ENCODE measurements at regions not wholly inside any gene's neighbourhood (a gene's known extent, or its start where the extent isn't known, plus 50 kb on each side); places are given as distances from the start of the nearest gene placed in this dataset.
"Not testable (repeated sequence)": the region's sequence is repeated elsewhere in the genome, so short reads cannot be mapped to it uniquely, and the experiment has no call there.

DNA sequence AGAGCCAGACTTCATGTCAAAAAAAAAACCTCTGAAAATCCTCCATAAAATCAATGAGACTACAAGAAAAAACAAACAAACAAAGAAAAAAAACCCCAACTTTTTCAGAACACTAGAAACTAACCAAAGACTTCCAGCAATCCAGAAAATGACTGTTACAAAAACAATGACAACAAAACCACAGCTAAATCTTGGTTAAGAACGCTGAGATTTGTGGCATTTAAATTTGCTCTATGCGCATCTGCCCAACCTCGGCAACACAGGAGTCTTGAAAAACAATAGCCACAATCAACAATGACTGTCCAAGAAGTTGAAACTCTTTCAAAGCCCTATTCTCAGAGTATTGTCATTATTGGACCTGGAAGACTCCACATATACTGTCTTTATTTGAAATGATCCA lies 402.4 kb downstream of the ZFHX3 start:
- Mint-ChIP-seq H3K27me3 (ENCODE audit: low read depth) (no peaks in the 10 kb centered on the region), H3K9me3 (peaks cover 20% of the 10 kb centered on the region)
- intact Hi-C loops (cut with micrococcal nuclease): no loop called here

DNA sequence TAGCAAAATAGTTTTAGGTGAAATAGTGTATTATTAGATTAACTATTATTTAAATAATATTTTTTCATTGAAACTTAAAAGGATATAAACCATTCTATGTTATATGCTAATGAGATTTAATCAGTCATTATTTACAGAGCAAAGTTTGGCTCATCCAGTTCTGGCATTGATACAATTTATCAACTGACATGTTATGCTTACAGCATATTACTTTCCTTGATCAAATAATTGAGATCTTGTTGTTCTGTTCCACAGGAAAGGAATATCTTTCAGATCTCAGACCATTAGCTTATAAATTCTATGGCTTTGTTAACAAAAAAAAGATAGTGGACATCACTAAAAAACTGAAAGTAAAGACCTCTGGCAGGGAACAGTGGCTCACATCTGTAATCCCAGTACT lies 403.0 kb downstream of the ZFHX3 start:
- no peaks in the 10 kb centered on the region for H3K27me3 Mint-ChIP-seq (ENCODE audit: low read depth)
- H3K27ac Mint-ChIP-seq: no peak overlapping the region
- DNase-seq (ENCODE audit: low spot score): no peak
- H3K9me3 Mint-ChIP-seq: peaks cover 21% of the 10 kb centered on the region
- H3K4me3 Mint-ChIP-seq (ENCODE audit: low read depth): no peak overlapping the region
- no peaks in the 10 kb centered on the region for H3K4me1 Mint-ChIP-seq (ENCODE audit: low read depth)
- intact Hi-C loops (cut with micrococcal nuclease): no loop called here
- H3K36me3 Mint-ChIP-seq (ENCODE audit: low read depth): no peaks in the 10 kb centered on the region

More for the DNA sequence above, 402.4 kb downstream of the ZFHX3 start:
- H3K4me3 Mint-ChIP-seq (ENCODE audit: low read depth): no peak overlapping the region
- H3K36me3 Mint-ChIP-seq (ENCODE audit: low read depth): no peaks in the 10 kb centered on the region
- H3K27ac Mint-ChIP-seq: no peak overlapping the region
- H3K4me1 Mint-ChIP-seq (ENCODE audit: low read depth): no peaks in the 10 kb centered on the region
- DNase-seq (ENCODE audit: low spot score): no peak

DNA sequence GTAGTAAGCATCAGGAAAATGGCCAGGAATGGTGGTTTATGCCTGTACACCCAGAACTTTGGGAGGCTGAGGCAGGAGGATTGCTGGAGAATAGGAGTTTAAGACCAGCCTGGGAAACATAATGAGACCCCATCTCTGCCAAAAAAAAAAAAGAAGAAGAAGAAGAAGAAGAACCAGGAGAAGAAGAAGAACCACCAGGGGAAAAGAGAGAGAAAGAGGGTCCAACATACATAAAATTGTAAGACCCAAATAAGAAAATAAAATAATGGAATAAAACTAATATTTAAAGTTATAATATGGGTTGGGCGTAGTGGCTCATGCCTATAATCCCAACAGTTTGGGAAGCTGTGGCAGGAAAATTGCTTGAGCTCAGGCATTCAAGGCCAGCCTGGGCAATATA lies 408.4 kb downstream of the ZFHX3 start:
- intact Hi-C loops (cut with micrococcal nuclease): no loop called here
- peaks cover 1% of the 10 kb centered on the region for H3K4me1 Mint-ChIP-seq (ENCODE audit: low read depth)
- DNase-seq (ENCODE audit: low spot score): no peak
- H3K4me3 Mint-ChIP-seq (ENCODE audit: low read depth): no peak overlapping the region
- H3K27ac Mint-ChIP-seq: no peak overlapping the region
- peaks cover 3% of the 10 kb centered on the region for H3K36me3 Mint-ChIP-seq (ENCODE audit: low read depth)
- no peaks in the 10 kb centered on the region for H3K27me3 Mint-ChIP-seq (ENCODE audit: low read depth)
- peaks cover 34% of the 10 kb centered on the region for H3K9me3 Mint-ChIP-seq

DNA sequence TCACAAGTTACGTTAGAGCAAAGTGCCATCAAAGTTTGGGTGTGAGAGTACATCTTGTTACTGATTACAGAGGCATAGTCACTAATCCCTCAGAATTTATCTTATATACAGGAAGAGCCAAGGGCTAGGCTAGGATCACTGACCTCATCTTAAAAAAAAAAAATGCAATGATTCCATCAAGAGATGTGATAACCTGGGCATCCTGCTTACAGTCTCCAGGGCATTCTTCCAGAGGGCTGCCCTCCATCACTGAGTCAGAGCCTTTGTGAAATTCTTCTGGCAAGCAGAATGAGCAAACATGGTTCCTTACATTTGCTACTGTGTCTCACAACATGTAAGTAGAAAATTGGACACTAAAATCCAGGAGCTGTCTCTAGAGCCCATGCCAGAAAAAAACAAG lies 410.6 kb downstream of the ZFHX3 start:
- no peaks in the 10 kb centered on the region for H3K27me3 Mint-ChIP-seq (ENCODE audit: low read depth)
- H3K4me3 Mint-ChIP-seq (ENCODE audit: low read depth): no peak overlapping the region
- H3K27ac Mint-ChIP-seq: no peak overlapping the region
- H3K4me1 Mint-ChIP-seq (ENCODE audit: low read depth): peaks cover 1% of the 10 kb centered on the region
- no peak for DNase-seq (ENCODE audit: low spot score)
- intact Hi-C loops (cut with micrococcal nuclease): no loop called here
- H3K9me3 Mint-ChIP-seq: peaks cover 23% of the 10 kb centered on the region
- H3K36me3 Mint-ChIP-seq (ENCODE audit: low read depth): peaks cover 3% of the 10 kb centered on the region

DNA sequence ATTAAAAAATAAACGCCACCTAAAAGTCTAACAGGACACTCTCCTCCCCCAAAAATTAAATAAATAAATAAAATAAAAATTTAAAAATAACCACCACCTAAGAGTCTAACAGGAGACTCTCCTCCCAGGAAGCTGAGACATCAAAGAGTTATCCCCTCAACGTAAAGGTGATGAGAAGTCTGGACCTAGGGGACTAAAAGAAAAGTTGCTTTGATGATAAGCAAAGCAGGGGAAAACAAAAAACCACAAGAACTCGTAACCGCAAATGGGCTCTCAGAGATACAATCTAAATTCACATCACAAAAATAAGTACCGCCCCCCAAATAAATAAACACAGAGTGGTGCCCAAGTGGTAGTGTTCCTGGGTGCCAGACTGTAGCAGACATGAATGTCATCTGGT lies 412.2 kb downstream of the ZFHX3 start:
- no peak for DNase-seq (ENCODE audit: low spot score)
- intact Hi-C loops (cut with micrococcal nuclease): no loop called here
- H3K4me1 Mint-ChIP-seq (ENCODE audit: low read depth): peaks cover 1% of the 10 kb centered on the region
- H3K27ac Mint-ChIP-seq: no peak overlapping the region
- peaks cover 17% of the 10 kb centered on the region for H3K9me3 Mint-ChIP-seq
- H3K36me3 Mint-ChIP-seq (ENCODE audit: low read depth): peaks cover 3% of the 10 kb centered on the region
- H3K4me3 Mint-ChIP-seq (ENCODE audit: low read depth): no peak overlapping the region
- H3K27me3 Mint-ChIP-seq (ENCODE audit: low read depth): no peaks in the 10 kb centered on the region

DNA sequence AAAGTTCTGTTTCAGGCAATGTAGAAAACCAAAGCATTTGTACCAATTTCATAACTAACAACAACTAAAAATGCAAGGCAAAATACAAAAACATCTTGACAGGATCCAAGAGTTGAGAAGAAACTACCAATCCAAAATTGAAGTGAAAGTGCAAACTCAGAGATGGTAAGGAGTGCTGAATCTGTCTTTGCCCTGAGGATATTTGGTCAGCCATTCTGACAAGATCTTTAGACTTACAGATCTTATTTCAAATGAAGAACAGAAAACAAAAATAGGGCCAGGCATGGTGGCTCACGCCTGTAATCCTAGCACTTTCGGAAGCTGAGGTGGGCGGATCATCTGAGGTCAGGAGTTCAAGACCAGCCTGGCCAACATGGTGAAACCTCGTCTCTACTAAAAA lies 412.8 kb downstream of the ZFHX3 start:
- DNase-seq (ENCODE audit: low spot score): no peak
- intact Hi-C loops (cut with micrococcal nuclease): no loop called here
- H3K4me3 Mint-ChIP-seq (ENCODE audit: low read depth): no peak overlapping the region

DNA sequence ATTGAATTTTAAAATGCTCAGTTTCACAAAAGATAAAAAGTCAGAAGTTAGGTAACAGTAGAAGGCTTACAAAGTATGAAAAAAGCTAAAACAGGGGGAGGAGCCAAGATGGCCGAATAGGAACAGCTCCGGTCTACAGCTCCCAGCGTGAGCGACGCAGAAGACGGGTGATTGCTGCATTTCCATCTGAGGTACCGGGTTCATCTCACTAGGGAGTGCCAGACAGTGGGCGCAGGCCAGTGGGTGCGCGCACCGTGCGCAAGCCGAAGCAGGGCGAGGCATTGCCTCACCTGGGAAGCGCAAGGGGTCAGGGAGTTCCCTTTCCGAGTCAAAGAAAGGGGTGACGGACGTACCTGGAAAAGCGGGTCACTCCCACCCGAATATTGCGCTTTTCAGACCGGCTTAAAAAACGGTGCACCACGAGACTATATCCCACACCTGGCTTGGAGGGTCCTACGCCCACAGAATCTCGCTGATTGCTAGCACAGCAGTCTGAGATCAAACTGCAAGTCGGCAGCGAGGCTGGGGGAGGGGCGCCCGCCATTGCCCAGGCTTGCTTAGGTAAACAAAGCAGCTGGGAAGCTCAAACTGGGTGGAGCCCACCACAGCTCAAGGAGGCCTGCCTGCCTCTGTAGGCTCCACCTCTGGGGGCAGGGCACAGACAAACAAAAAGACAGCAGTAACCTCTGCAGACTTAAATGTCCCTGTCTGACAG lies 420.6 kb downstream of the ZFHX3 start:
- H3K27ac Mint-ChIP-seq; H3K4me3 Mint-ChIP-seq (ENCODE audit: low read depth); DNase-seq (ENCODE audit: low spot score); H3K36me3 Mint-ChIP-seq (ENCODE audit: low read depth); H3K4me1 Mint-ChIP-seq (ENCODE audit: low read depth); H3K27me3 Mint-ChIP-seq (ENCODE audit: low read depth); intact Hi-C loops (cut with micrococcal nuclease): not testable (repeated sequence)
- peaks cover 11% of the 10 kb centered on the region for H3K9me3 Mint-ChIP-seq

More for the DNA sequence above, 412.8 kb downstream of the ZFHX3 start:
- peaks cover 15% of the 10 kb centered on the region for H3K9me3 Mint-ChIP-seq
- no peak overlapping the region for H3K27ac Mint-ChIP-seq
- no peaks in the 10 kb centered on the region for H3K27me3 Mint-ChIP-seq (ENCODE audit: low read depth)
- peaks cover 3% of the 10 kb centered on the region for H3K36me3 Mint-ChIP-seq (ENCODE audit: low read depth)
- peaks cover 1% of the 10 kb centered on the region for H3K4me1 Mint-ChIP-seq (ENCODE audit: low read depth)

DNA sequence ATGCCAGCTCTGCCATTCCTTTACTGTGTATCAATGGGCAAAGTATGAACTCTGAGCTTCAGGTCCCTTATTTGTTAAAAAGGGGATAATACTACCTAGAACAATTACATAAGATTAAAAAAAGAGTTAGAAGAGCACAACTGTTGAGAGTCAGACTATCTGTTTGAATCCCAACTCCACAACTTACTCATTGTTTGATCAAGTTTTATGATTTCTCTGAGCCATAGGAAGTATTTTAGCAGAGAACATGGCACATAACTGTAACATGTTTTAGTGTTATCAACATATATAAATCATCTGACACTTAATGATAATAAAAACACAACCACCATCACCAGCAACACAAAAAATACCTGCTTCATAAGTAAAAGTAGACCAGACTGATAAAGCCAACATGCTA lies 421.3 kb downstream of the ZFHX3 start:
- H3K4me3 Mint-ChIP-seq (ENCODE audit: low read depth): no peak overlapping the region
- no peaks in the 10 kb centered on the region for H3K4me1 Mint-ChIP-seq (ENCODE audit: low read depth)
- DNase-seq (ENCODE audit: low spot score): no peak

DNA sequence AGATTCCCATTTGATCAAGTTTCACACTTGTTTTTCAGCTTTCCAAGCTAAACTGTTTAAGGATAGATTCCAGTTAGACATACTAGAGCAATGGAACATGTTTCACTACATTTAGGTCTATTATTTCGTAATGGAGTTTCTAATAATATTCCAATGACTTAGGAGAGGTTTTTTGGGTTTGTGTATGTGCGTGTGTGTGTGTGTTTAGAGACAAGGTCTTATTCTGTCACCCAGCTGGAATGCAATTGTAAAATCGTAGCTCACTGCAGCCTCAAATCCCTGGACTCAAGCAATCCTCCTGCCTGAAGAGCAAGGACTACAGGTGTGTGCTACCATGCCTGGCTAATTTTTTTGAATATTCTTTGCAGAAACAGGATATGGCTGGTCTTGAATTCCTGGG lies 426.3 kb downstream of the ZFHX3 start:
- H3K27ac Mint-ChIP-seq: no peak overlapping the region
- no peaks in the 10 kb centered on the region for H3K27me3 Mint-ChIP-seq (ENCODE audit: low read depth)
- H3K4me1 Mint-ChIP-seq (ENCODE audit: low read depth): no peaks in the 10 kb centered on the region
- H3K4me3 Mint-ChIP-seq (ENCODE audit: low read depth): no peak overlapping the region
- H3K9me3 Mint-ChIP-seq: peaks cover 5% of the 10 kb centered on the region
- no peak for DNase-seq (ENCODE audit: low spot score)
- H3K36me3 Mint-ChIP-seq (ENCODE audit: low read depth): no peaks in the 10 kb centered on the region
- intact Hi-C loops (cut with micrococcal nuclease): no loop called here

More for the DNA sequence above, 421.3 kb downstream of the ZFHX3 start:
- intact Hi-C loops (cut with micrococcal nuclease): no loop called here
- H3K9me3 Mint-ChIP-seq: peaks cover 11% of the 10 kb centered on the region
- H3K36me3 Mint-ChIP-seq (ENCODE audit: low read depth): no peaks in the 10 kb centered on the region
- H3K27me3 Mint-ChIP-seq (ENCODE audit: low read depth): no peaks in the 10 kb centered on the region
- no peak overlapping the region for H3K27ac Mint-ChIP-seq

DNA sequence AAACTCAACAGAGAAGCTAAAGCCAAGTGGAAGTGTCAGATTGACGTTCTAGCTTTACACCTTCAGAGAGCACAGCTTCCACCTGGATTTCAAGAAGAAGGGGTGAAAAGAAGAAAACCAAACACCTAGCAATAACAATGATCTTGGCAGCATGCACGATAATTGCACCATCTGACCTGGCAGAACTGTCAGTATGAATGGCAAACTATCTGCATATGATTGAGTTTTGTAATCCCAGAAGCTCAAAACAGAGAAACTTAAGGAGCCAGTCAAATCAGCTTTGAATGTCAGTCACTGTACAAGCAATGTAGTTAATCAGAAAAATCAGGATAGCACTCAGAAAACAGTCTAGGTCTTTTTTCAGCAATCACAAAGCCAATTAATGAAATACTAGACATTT lies 427.1 kb downstream of the ZFHX3 start:
- Mint-ChIP-seq H3K36me3 (ENCODE audit: low read depth) (no peaks in the 10 kb centered on the region), H3K4me1 (ENCODE audit: low read depth) (no peaks in the 10 kb centered on the region), H3K27me3 (ENCODE audit: low read depth) (no peaks in the 10 kb centered on the region), H3K9me3 (no peaks in the 10 kb centered on the region), H3K27ac (no peak overlapping the region), H3K4me3 (ENCODE audit: low read depth) (no peak overlapping the region)
- intact Hi-C loops (cut with micrococcal nuclease): no loop called here
- no peak for DNase-seq (ENCODE audit: low spot score)

DNA sequence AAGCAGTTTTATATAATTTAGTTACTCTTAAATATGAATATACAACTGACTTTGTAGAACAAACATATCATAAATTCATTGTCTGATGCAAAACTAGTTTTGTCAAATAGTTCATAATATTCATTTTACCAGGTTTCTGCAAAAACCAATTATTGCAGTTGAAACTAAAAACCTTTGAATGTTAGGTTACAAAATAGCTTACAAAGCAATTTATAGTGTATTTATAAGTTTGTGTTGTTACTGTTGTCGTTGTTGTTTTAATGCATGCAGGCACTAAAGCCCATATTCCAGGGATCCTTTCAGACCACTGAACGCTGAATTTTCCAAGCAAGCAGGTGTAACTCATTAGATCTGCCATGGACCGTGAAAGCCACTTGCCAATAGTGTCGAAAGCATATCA lies 427.6 kb downstream of the ZFHX3 start:
- intact Hi-C loops (cut with micrococcal nuclease): no loop called here

DNA sequence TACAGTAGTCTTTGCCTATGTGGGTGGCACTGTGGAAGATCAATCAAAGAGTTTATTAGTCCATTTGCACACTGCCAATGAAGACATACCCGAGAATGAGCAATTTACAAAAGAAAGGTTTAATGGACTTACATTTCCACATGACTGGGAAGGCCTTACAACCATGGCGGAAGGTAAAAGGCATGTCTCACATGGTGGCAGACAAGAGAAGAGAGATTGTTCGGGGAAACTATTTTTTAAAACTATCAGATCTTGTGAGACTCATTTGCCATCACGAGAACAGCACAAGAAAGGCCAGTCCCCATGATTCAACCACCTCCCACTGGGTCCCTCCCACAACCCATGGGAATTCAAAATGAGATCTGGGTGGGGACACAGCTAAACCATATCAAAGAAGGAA lies 432.1 kb downstream of the ZFHX3 start:
- H3K27ac Mint-ChIP-seq: no peak overlapping the region
- no peaks in the 10 kb centered on the region for H3K4me1 Mint-ChIP-seq (ENCODE audit: low read depth)
- no peaks in the 10 kb centered on the region for H3K9me3 Mint-ChIP-seq
- intact Hi-C loops (cut with micrococcal nuclease): no loop called here
- DNase-seq (ENCODE audit: low spot score): no peak
- no peaks in the 10 kb centered on the region for H3K27me3 Mint-ChIP-seq (ENCODE audit: low read depth)
- H3K36me3 Mint-ChIP-seq (ENCODE audit: low read depth): no peaks in the 10 kb centered on the region
- H3K4me3 Mint-ChIP-seq (ENCODE audit: low read depth): no peak overlapping the region

More for the DNA sequence above, 427.6 kb downstream of the ZFHX3 start:
- Mint-ChIP-seq H3K4me1 (ENCODE audit: low read depth) (no peaks in the 10 kb centered on the region), H3K27ac (no peak overlapping the region), H3K27me3 (ENCODE audit: low read depth) (no peaks in the 10 kb centered on the region), H3K9me3 (no peaks in the 10 kb centered on the region), H3K4me3 (ENCODE audit: low read depth) (no peak overlapping the region), H3K36me3 (ENCODE audit: low read depth) (no peaks in the 10 kb centered on the region)
- DNase-seq (ENCODE audit: low spot score): no peak

DNA sequence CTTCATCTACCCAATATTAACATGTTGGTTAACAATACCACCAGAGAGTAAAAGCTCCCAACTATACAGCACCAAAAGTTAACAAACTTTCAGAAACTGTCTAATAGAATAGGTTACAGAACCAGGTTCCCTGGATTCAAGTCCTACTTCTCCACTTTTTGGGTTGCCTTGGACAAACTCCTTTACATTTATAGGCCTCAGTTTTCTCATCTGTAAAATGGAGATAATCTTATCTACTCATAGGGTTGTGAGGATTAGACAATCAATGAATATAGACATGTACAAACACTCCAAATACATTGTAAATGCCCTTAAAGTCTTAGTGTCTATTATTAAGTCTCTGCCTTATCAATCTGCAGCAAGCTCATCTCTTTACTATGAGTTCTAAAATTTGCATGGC lies 435.2 kb downstream of the ZFHX3 start:
- Mint-ChIP-seq H3K4me1 (ENCODE audit: low read depth) (no peaks in the 10 kb centered on the region), H3K4me3 (ENCODE audit: low read depth) (no peak overlapping the region), H3K27ac (no peak overlapping the region), H3K36me3 (ENCODE audit: low read depth) (no peaks in the 10 kb centered on the region), H3K9me3 (no peaks in the 10 kb centered on the region), H3K27me3 (ENCODE audit: low read depth) (no peaks in the 10 kb centered on the region)
- intact Hi-C loops (cut with micrococcal nuclease): no loop called here
- DNase-seq (ENCODE audit: low spot score): no peak

DNA sequence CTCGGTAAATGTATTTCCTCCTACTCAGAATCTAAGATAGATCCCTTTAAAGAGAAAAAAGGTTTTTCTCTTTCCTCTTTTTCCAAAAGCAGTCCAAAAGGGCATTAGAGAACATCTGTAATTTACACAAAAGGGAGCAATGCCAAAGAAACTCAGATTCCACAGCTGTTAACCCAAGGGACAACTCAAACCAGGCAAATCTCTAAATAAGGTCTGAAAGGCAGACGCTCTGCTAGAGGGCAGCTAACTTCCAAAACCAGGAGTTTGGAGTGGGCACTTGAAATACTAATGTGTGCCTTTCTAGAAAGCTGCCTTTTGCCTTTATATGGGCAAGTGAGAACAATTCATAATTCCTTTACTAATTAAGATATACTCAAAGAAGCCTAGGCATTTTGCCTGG lies 435.7 kb downstream of the ZFHX3 start:
- H3K4me1 Mint-ChIP-seq (ENCODE audit: low read depth): no peaks in the 10 kb centered on the region
- H3K9me3 Mint-ChIP-seq: no peaks in the 10 kb centered on the region
- H3K27me3 Mint-ChIP-seq (ENCODE audit: low read depth): no peaks in the 10 kb centered on the region

More for the DNA sequence above, 435.7 kb downstream of the ZFHX3 start:
- Mint-ChIP-seq H3K27ac (no peak overlapping the region), H3K36me3 (ENCODE audit: low read depth) (no peaks in the 10 kb centered on the region), H3K4me3 (ENCODE audit: low read depth) (no peak overlapping the region)
- intact Hi-C loops (cut with micrococcal nuclease): no loop called here
- no peak for DNase-seq (ENCODE audit: low spot score)
